Small intestine (tissue), 7 donors: ENCODE measurements at regions not wholly inside any gene's neighbourhood (a gene's known extent, or its start where the extent isn't known, plus 50 kb on each side); places are given as distances from the start of the nearest gene placed in this dataset.
"Not testable (repeated sequence)": the region's sequence is repeated elsewhere in the genome, so short reads cannot be mapped to it uniquely, and the experiment has no call there.

Experiments used
- DNase-seq, 2 donors: peaks; one replicate each; pipeline versions ENCODE4 v3.0.0 to v3.0.0-alpha.2; 2013
- FAIRE-seq: peaks from 2 replicates; lab custom pipeline; 2012; peaks lifted over from hg19 to GRCh38; lab: Jason Lieb, UNC
- H3K27ac ChIP-seq, 3 donors: one replicate each; pipeline ENCODE4 v1.5.1; 2013; ENCODE audit warnings: low read length in 2 of 3, mild to moderate bottlenecking in 2 of 3, control low read depth in 1 of 3, inconsistent platforms in 1 of 3, low read depth in 1 of 3, moderate library complexity in 1 of 3
- H3K27me3 ChIP-seq, 3 donors: one replicate each; pipeline ENCODE4 v1.6.1; 2013; ENCODE audit warnings: low read length in 3 of 3, inconsistent platforms in 1 of 3; ENCODE audit not compliant: control insufficient read depth in 3 of 3, insufficient read depth in 3 of 3
- H3K36me3 ChIP-seq, 3 donors: one replicate each; pipeline ENCODE4 v1.6.1; 2013; ENCODE audit warnings: low read length in 3 of 3, inconsistent platforms in 1 of 3, low read depth in 1 of 3, mild to moderate bottlenecking in 1 of 3, moderate library complexity in 1 of 3; ENCODE audit not compliant: control insufficient read depth in 3 of 3, insufficient read depth in 2 of 3
- H3K4me1 ChIP-seq, 3 donors: one replicate each; pipeline ENCODE4 v1.6.1; 2013; ENCODE audit warnings: low read length in 2 of 3, inconsistent platforms in 1 of 3, low read depth in 1 of 3, mild to moderate bottlenecking in 1 of 3, moderate library complexity in 1 of 3; ENCODE audit not compliant: control insufficient read depth in 3 of 3, insufficient read depth in 2 of 3
- H3K4me3 ChIP-seq, 3 donors: one replicate each; pipeline ENCODE4 v1.5.1; 2013; ENCODE audit warnings: low read length in 3 of 3, control low read depth in 1 of 3, inconsistent platforms in 1 of 3, low read depth in 1 of 3, mild to moderate bottlenecking in 1 of 3, moderate library complexity in 1 of 3
- H3K9me3 ChIP-seq, 2 donors: one replicate each; pipeline ENCODE4 v1.6.1; 2013; ENCODE audit warnings: low read depth in 1 of 2, low read length in 1 of 2; ENCODE audit not compliant: control insufficient read depth in 2 of 2, insufficient read depth in 1 of 2
- WGBS, 3 donors: extraction: QIAGEN DNeasy Blood & Tissue Kit; methylation state at CpG; one replicate each; pipeline ENCODE4 v1.1.7; 2013; 5-methylcytosine and 5-hydroxymethylcytosine counted together
- donor health status: healthy with polysubstance abuse.
- donor health status: control.
- donor health status: control.
- donor health status: Bipolar disorder and iron deficiency.
- donor health status: healthy.

DNA sequence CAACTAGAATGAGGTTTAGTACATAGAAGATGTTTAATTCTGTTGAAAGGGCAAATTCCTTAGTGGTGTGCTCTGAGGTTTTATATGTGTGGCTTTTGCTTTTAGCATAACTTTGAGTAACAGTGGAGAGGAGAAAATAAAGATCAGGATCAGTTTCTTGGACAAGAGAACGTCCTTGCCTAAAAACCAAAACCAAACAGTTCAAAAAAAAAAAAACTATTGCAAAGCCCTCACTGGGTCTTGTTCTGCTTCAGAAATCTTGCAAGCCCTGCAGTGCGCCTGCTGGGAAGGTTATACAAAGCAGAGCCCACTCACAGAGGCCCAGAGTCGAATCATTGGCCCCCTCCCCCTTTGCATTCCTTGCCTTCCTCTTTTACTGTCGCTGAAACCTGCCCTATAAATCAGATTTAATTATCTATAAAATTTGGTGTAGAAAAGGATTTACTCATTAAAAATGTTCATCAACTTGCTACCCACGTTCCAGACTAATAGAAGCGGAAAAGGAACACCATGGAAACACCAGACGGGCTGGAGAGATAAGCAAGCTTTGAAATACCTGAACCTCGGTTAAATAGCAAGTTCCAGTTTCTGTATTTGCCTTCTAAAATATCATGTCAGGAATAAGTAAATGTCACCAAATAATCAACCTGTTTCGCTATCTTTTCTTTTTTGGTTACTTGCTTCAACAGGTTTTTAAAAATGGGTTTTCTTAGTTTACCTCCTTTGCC is 201.6 kb upstream of the PTBP2 start:
- no peak for FAIRE-seq
- WGBS, 3 donors = 40 to 46% (median 41%) methylated on average over 9 of the region's 9 CpGs

DNA sequence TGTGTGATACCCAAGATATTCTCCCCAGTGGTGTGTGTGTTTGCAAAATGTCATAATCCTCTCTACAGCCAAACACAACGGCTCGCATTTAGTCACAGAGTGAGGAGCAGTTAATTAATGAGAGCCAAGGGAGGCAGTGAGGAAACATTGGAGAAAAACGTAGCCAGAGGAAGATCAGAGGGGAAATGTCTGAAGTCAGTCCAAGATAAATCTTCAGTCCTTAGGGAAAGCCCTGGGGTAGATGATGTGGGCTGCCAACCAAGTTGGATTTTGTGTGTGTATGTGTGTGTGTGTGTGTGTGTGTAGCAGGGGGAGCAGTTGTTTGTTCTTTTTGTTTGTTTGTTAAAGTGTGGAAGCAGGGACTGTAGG is 201.0 kb upstream of the PTBP2 start:
- no peak for DNase-seq
- WGBS, 3 donors = 21 to 32% (median 25%) methylated on average over 3 of the region's 3 CpGs
- H3K27ac ChIP-seq = no peak overlapping the region

More for the DNA sequence above, 201.6 kb upstream of the PTBP2 start:
- Histone ChIP-seq H3K4me3 (no peak overlapping the region), H3K27me3 (no peaks in the 10 kb centered on the region), H3K9me3 (no peaks in the 10 kb centered on the region), H3K36me3 (no peaks in the 10 kb centered on the region), H3K4me1 (no peaks in the 10 kb centered on the region), H3K27ac (no peak overlapping the region)
- no peak for DNase-seq

DNA sequence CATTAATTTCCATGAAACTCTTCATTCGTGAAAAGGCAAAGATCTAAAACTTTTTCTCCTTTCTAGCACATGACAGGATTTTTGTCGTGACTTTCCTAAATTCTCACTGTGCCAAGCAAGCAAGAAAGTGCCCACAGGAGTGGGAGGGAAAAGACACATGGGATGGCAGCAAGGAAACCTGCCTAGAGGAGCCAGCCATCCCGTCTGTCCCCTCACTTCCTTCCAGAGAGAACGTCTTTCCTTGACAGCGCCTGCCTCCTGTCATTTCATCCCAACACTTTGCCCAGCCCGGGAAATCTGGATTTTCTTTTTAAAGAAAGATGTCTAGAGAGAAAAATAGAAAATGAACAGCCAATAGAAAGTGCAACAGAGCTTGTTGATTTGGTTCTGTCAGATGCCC is 200.6 kb upstream of the PTBP2 start:
- 49 to 71% (median 69%) methylated on average over 6 of the region's 6 CpGs for WGBS, 3 donors
- H3K4me3 ChIP-seq = no peak overlapping the region
- H3K36me3 ChIP-seq = no peaks in the 10 kb centered on the region
- H3K27ac ChIP-seq = no peak overlapping the region
- no peak for DNase-seq
- H3K9me3 ChIP-seq = no peaks in the 10 kb centered on the region
- no peaks in the 10 kb centered on the region for H3K4me1 ChIP-seq
- H3K27me3 ChIP-seq = no peaks in the 10 kb centered on the region
- no peak for FAIRE-seq

More for the DNA sequence above, 201.0 kb upstream of the PTBP2 start:
- H3K27me3 ChIP-seq = no peaks in the 10 kb centered on the region
- no peaks in the 10 kb centered on the region for H3K9me3 ChIP-seq
- no peak overlapping the region for H3K4me3 ChIP-seq
- no peaks in the 10 kb centered on the region for H3K4me1 ChIP-seq
- no peaks in the 10 kb centered on the region for H3K36me3 ChIP-seq
- FAIRE-seq = no peak

DNA sequence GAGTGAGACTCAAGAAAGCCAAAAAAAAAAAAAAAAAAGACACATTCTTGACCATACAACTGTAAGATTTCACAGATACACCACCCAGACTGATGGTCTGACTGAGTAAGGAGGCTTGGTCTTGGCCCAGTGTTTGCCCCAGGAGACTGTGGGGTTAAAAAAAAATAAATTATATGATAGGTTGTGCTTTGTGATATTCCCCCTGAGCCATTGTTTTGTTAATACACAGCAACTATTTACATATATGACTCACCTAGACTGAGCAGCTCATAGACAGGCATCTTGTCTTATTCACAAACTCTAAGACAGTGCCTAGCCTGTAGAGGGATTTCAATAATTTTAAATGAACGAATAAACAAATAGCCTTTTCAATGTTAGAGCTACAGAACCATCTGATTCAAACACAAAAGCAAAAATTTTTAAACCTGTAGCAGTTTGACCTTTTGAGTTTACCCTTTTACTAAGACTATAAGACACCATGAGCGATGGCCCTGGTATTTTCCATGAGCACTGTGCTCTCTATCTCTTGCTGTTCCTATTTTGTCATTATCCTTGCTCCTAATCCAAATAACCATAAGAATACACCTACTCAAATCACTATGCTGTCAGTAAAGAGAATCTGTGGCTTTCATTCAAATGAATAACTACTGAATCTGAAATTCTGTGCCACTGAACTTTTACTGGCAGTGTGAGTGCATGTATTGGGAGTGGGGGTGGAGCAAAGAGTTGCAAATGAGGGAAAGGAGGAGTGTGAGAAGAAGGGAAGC is 199.4 kb upstream of the PTBP2 start:
- H3K4me3 ChIP-seq = no peak overlapping the region
- no peak for FAIRE-seq
- no peaks in the 10 kb centered on the region for H3K4me1 ChIP-seq
- 66 to 78% (median 74%) methylated on average over 2 of the region's 2 CpGs for WGBS, 3 donors
- H3K9me3 ChIP-seq = no peaks in the 10 kb centered on the region
- H3K36me3 ChIP-seq = no peaks in the 10 kb centered on the region
- no peak for DNase-seq
- no peaks in the 10 kb centered on the region for H3K27me3 ChIP-seq
- no peak overlapping the region for H3K27ac ChIP-seq

DNA sequence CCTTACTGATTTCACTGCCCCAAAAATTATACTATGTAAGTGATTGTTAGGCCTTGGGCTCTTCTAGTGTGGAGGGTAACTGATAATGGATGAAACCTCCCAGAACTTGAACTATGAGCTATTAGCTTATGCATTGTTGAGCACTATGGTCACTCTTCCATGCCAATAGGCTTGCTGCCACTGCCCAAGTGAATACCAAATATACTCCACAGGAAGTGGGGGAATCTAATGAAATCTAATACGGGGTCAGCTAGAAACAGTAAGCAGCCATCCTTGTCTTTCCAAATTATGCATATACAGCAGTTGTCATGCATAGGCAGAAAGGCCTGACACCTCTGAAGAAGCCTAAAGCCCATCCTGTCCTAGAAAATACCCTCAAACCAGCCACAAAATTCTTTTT is 198.7 kb upstream of the PTBP2 start:
- 69 to 75% (median 69%) methylated on average over 1 of the region's 1 CpG for WGBS, 3 donors
- DNase-seq (no peak), FAIRE-seq (no peak)
- H3K27me3 ChIP-seq = no peaks in the 10 kb centered on the region
- no peaks in the 10 kb centered on the region for H3K9me3 ChIP-seq
- no peak overlapping the region for H3K27ac ChIP-seq
- no peaks in the 10 kb centered on the region for H3K36me3 ChIP-seq
- no peak overlapping the region for H3K4me3 ChIP-seq
- H3K4me1 ChIP-seq = no peaks in the 10 kb centered on the region

DNA sequence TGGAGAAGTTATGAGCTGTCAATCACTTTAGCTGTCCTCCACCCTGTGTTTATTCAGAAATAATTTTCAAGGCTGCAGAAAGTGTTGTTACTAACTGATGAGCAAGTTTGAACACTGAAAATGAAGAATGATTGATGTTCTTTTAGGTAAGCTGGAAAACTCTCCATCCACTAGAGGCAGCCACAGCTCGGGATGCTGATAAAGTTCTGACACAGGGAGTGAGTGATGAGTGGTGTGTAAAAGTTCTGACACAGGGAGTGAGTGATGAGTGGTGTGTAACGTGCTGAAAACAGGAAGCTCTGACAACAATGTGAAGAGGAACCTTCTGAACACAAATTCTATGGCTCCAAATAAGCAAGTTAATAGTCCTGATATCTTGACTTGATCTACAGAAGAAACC is 197.5 kb upstream of the PTBP2 start:
- FAIRE-seq = no peak
- no peaks in the 10 kb centered on the region for H3K4me1 ChIP-seq
- H3K27me3 ChIP-seq = no peaks in the 10 kb centered on the region
- no peaks in the 10 kb centered on the region for H3K36me3 ChIP-seq
- 16 to 34% (median 23%) methylated on average over 2 of the region's 2 CpGs for WGBS, 3 donors
- H3K4me3 ChIP-seq = no peak overlapping the region
- DNase-seq = no peak
- peaks cover 0 to 7% of the 10 kb centered on the region in 2 donors for H3K9me3 ChIP-seq
- H3K27ac ChIP-seq = no peak overlapping the region

DNA sequence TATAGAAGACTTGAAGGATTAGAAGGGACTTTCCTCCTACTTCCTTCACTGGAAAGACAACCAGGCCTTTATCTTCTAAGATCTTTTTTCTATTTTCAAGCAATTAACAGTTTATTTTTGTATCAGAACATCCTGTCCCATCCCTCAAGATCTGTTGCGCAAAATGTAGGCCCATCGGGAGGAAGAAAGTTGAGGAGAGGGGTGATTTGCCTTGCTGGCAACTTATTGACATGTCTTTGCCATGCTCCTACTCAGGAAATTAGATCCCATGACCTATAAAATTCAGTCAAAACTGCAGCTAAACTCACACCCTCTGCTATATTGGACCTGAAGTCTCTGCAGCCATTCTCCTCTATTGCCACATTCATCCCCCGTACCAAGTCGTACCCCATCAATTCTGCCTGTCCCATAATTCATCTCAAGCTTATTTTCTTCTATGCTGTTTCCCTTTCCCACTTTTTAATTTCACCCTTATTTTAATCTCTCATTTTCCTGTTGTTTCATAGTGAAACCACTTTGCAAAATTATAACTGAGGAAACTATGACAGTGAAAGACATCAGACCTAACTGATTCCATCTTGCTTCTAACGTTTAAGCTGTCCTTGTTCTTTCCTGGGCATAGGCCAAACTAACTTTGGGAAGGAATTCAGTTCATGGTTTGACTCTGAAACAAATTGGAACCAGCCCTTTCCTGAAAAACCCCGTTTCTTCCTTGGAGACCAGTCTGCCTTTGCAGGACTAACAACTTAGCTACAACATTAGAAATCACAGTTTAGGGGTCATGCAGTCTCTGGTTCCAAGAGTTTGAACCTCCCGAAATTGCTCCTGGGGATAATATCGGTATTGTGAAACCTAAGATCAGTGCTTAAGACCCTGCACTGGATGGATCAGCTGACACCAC is 195.7 kb upstream of the PTBP2 start:
- WGBS, 3 donors = 81 to 84% (median 82%) methylated on average over 8 of the region's 8 CpGs
- no peaks in the 10 kb centered on the region for H3K4me1 ChIP-seq
- no peak overlapping the region for H3K27ac ChIP-seq
- H3K9me3 ChIP-seq = peaks cover 0 to 11% of the 10 kb centered on the region in 2 donors
- H3K36me3 ChIP-seq = no peaks in the 10 kb centered on the region
- no peak for FAIRE-seq
- no peak overlapping the region for H3K4me3 ChIP-seq
- peaks cover 0 to 2% (median 0%) of the 10 kb centered on the region in 3 donors for H3K27me3 ChIP-seq
- no peak for DNase-seq

DNA sequence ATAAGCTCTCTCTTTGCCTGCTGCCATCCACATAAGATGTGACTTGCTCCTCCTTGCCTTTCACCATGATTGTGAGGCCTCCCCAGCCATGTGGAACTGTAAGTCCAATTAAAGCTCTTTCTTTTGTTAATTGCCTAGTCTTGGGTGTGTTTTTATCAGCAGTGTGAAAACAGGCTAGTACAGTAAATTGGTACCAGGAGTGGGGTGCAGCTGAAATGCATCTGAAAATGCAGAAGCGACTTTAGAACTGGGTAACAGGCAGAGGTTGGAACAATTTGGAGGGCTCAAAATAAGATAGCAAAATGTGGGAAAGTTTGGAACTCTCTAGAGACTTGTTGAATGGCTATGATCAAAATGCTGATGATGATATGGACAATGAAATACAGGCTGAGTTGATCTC is 192.9 kb upstream of the PTBP2 start:
- H3K4me1 ChIP-seq, FAIRE-seq, H3K36me3 ChIP-seq, DNase-seq, H3K27me3 ChIP-seq, H3K4me3 ChIP-seq, H3K27ac ChIP-seq: not testable (repeated sequence)
- H3K9me3 ChIP-seq = peaks cover 0 to 11% of the 10 kb centered on the region in 2 donors
- 86 to 94% (median 90%) methylated on average over 1 of the region's 1 CpG for WGBS, 3 donors
